Chondrocyte (in vitro differentiated cells): ENCODE measurements at regions not wholly inside any gene's neighbourhood (a gene's known extent, or its start where the extent isn't known, plus 50 kb on each side); places are given as distances from the start of the nearest gene placed in this dataset.

Experiments used
- DNase-seq: peaks from one replicate; pipeline ENCODE4 v3.0.0; 2021; ENCODE audit warnings: mixed read lengths, low spot score
- H3K27ac Mint-ChIP-seq: one replicate; pipeline ENCODE4 v1.8.0; 2021; ENCODE audit warnings: mild to moderate bottlenecking, moderate library complexity, mixed read lengths; ENCODE audit not compliant: unreplicated experiment
- H3K27me3 Mint-ChIP-seq: 2 replicates; pipeline ENCODE4 v1.8.0; 2021; ENCODE audit warnings: low read depth, mixed read lengths
- H3K36me3 Mint-ChIP-seq: 2 replicates; pipeline ENCODE4 v1.8.0; 2021; ENCODE audit warnings: low read depth, mixed read lengths
- H3K4me1 Mint-ChIP-seq: 2 replicates; pipeline ENCODE4 v1.8.0; 2021; ENCODE audit warnings: low read depth, mild to moderate bottlenecking, mixed read lengths
- H3K4me3 Mint-ChIP-seq: one replicate; pipeline ENCODE4 v1.8.0; 2021; ENCODE audit warnings: mild to moderate bottlenecking, moderate library complexity, mixed read lengths; ENCODE audit not compliant: unreplicated experiment
- H3K9me3 Mint-ChIP-seq: 2 replicates; pipeline ENCODE4 v1.8.0; 2021; ENCODE audit warnings: low read depth, mixed read lengths
- CTCF ChIP-seq: fragments of 200-600 bp; sonication (generic); IDR thresholded peaks from 2 replicates; pipeline ENCODE4 v1.5.0; 2021; ENCODE audit warnings: antibody characterized with exemption, mild to moderate bottlenecking, moderate library complexity

DNA sequence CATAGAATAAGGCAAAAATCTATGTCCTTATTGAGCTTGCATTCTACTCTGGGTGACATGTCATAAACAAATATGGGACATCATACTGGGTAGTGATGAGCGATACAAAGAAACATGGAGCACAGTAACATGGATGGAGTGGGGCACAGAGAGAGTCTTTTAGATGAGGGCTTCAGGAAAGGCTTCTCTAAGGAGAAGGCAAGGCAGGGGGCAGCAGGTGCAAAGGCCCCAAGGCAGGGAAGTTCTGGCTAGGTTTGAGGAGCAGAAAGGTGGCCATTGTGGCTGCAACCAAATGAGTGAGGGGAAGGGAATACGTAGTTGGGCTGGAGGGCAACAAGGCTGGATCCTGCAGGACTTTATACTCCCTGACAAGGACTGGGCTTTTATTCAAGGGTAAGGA lies 211.4 kb downstream of the HERPUD2 start:
- no peak for DNase-seq
- H3K4me1 Mint-ChIP-seq, result peaks cover 14% of the 10 kb centered on the region
- H3K27me3 Mint-ChIP-seq, result peaks cover 4% of the 10 kb centered on the region
- no peak overlapping the region for H3K4me3 Mint-ChIP-seq
- TF ChIP-seq CTCF, result no peak
- no peak overlapping the region for H3K27ac Mint-ChIP-seq
- H3K9me3 Mint-ChIP-seq, result peaks cover 6% of the 10 kb centered on the region
- no peaks in the 10 kb centered on the region for H3K36me3 Mint-ChIP-seq

- H3K27ac Mint-ChIP-seq, result no peak overlapping the region
- H3K36me3 Mint-ChIP-seq, result no peaks in the 10 kb centered on the region
- no peak for TF ChIP-seq CTCF
- H3K27me3 Mint-ChIP-seq, result peaks cover 4% of the 10 kb centered on the region
- peaks cover 18% of the 10 kb centered on the region for H3K9me3 Mint-ChIP-seq
- peaks cover 14% of the 10 kb centered on the region for H3K4me1 Mint-ChIP-seq
- no peak overlapping the region for H3K4me3 Mint-ChIP-seq
- no peak for DNase-seq
Measured at GRCh38 chr7:35482231-35482630, 212.7 kb downstream of the HERPUD2 start.

- no peak overlapping the region for H3K4me3 Mint-ChIP-seq
- no peaks in the 10 kb centered on the region for H3K36me3 Mint-ChIP-seq
- no peak overlapping the region for H3K27ac Mint-ChIP-seq
- DNase-seq, result no peak
- peaks cover 28% of the 10 kb centered on the region for H3K9me3 Mint-ChIP-seq
- peaks cover 14% of the 10 kb centered on the region for H3K4me1 Mint-ChIP-seq
- H3K27me3 Mint-ChIP-seq, result peaks cover 4% of the 10 kb centered on the region
- TF ChIP-seq CTCF, result no peak
Measured at GRCh38 chr7:35480806-35481205, 214.1 kb downstream of the HERPUD2 start.

- Mint-ChIP-seq H3K36me3 (no peaks in the 10 kb centered on the region), H3K4me1 (peaks cover 6% of the 10 kb centered on the region), H3K9me3 (peaks cover 28% of the 10 kb centered on the region), H3K27ac (no peak overlapping the region), H3K27me3 (peaks cover 4% of the 10 kb centered on the region), H3K4me3 (no peak overlapping the region)
- DNase-seq, result no peak
- TF ChIP-seq CTCF, result no peak
Measured at GRCh38 chr7:35477609-35478008, 217.3 kb downstream of the HERPUD2 start.

DNA sequence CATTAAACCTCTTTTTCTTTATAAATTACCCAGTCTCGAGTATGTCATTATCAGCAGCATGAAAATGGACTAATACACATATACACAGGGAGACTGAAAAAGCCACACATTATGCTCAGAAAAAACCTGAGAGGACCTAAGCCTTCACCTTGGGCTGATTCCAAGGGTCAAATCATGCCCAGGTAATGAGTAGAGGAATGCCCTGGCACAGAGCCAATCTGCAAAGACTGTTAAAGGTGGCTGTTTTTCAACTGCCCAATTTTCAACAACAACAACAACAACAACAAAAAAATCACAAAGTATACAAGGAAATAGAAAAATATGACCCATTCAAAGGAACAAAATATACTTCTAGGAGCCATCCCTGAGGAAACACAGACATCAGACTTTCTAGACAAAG lies 220.2 kb upstream of the TBX20 start:
- no peaks in the 10 kb centered on the region for H3K27me3 Mint-ChIP-seq
- H3K9me3 Mint-ChIP-seq, result peaks cover 27% of the 10 kb centered on the region
- H3K4me3 Mint-ChIP-seq, result no peak overlapping the region
- no peaks in the 10 kb centered on the region for H3K4me1 Mint-ChIP-seq
- TF ChIP-seq CTCF, result no peak
- H3K36me3 Mint-ChIP-seq, result no peaks in the 10 kb centered on the region
- H3K27ac Mint-ChIP-seq, result no peak overlapping the region
- no peak for DNase-seq
